NCI-H1436 (cell line): ENCODE measurements at regions not wholly inside any gene's neighbourhood (a gene's known extent, or its start where the extent isn't known, plus 50 kb on each side); places are given as distances from the start of the nearest gene placed in this dataset.

Experiments used
- DNase-seq: peaks from one replicate; lab custom pipeline; 2025; lab: John Stamatoyannopoulos, UW

DNA sequence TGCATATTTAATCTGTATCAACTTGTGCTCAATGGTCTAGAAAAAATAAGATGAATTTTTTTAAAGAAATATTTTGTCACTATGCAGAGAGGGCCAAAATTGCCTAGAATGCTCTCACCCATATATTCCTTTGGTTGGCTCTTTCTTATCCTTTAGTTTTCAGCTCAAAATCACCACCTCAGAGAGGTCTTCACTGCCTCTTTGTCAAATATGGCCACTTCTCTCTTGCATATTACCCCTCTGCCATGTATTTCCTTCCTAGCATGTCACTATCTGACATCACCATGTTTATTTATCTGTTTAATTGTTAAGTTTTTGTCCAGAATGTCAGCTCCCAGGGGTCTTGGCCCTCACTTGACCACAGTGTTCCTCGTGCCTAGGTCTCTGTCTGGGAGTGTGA lies 535.2 kb upstream of the CDH2 start:
- no peak for DNase-seq

DNA sequence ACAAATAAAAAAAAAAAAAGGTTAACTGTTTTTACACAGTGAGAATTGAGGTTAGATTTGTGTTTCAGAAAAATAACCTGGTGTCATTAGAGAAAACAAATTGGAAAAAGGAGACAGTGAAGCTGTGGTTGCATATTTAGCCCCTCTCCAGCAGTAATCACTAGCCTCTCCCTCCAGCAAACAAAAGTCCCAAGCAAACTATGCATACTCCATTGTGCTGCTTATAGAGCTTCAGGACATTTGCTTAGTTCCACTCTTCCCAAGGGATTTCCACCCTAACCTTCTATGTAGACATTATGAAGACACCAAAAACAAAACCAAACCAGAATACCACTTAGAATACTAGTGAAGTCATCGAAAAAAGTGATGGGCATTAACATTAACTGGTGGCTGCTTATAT lies 534.2 kb upstream of the CDH2 start:
- no peak for DNase-seq

DNA sequence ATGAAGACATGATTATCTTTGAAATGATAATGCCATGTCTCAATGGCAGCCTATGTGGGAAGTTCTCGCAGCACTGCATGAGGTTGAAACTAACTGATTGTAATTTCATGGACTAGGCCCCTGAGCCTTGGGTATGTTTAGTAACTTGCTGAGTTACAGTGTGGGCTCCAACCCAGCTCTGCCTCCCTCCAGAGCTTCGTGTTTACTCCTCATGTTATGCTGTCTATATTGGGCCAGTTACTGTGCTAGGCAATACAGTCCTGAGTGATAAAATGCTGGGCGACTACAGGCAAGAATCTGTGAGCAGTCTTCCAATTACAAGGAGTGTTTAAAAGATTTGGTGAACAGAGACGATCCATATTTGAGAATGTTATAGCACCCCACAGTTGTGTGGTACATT lies 530.1 kb upstream of the CDH2 start:
- no peak for DNase-seq

- DNase-seq = no peak
Observed at GRCh38 chr18:28706397-28706796, 529.5 kb upstream of the CDH2 start.

DNA sequence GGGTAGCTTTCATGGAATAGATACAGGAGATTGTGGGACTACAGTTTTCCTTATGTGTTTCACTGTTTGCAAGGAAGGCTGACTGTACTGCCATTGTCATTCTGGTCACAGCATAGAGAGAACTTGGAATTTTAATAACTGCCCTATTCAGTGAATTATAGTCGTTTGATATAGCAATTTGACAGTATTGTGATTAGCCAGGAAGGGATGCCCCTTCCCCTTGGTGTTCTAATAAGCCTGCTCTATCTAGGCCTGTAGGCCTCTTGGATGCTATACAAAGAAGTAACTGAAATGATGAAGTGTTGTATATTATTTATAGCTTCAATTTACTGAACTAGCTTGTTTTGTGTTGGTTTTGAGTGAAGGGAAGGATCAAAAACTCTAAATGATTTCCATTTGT lies 528.6 kb upstream of the CDH2 start:
- no peak for DNase-seq

- DNase-seq = no peak
Observed at GRCh38 chr18:28692337-28692736, 515.4 kb upstream of the CDH2 start.

GRCh38 chr18:28691496-28691840 lies 514.5 kb upstream of the CDH2 start:
- no peak for DNase-seq

- DNase-seq = no peak
Observed at GRCh38 chr18:28690836-28691495, 514.0 kb upstream of the CDH2 start.

DNA sequence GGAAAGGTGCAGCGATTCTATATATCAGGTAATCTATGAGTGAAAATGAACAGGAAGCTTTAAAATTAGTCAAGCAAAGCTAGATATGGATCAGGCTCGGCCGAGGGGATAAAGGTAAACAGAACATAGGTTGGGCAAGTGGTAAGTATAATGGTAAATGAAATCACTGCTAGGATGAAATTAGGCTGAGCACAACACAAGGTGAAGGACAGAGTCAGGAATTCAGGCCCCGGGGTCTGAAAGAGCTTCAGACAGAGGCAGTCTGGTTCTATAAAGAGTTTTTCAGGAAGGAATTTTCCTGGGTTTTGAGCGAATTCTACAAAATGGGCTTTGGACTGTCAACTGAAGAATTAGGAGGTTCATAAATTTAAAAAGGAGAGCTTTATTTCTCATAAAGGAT lies 513.2 kb upstream of the CDH2 start:
- DNase-seq = no peak

DNA sequence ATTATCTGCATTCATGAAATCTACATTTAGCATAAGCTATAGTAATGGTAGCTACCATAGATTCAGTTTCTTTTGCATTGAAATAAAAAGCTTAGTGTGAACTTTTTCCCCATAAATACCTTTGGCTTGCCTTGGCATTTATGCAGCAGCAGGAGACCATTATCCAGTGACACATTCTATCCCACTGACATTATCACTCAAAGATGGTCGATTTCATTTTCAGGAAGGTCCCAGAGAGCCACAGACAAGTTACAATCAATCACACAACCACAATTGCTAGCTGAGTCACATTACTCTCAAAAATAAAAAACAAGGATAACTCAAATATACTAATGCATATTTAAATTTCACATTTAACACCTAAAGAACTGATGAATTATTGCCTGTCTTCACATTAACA lies 512.7 kb upstream of the CDH2 start:
- DNase-seq = no peak

DNA sequence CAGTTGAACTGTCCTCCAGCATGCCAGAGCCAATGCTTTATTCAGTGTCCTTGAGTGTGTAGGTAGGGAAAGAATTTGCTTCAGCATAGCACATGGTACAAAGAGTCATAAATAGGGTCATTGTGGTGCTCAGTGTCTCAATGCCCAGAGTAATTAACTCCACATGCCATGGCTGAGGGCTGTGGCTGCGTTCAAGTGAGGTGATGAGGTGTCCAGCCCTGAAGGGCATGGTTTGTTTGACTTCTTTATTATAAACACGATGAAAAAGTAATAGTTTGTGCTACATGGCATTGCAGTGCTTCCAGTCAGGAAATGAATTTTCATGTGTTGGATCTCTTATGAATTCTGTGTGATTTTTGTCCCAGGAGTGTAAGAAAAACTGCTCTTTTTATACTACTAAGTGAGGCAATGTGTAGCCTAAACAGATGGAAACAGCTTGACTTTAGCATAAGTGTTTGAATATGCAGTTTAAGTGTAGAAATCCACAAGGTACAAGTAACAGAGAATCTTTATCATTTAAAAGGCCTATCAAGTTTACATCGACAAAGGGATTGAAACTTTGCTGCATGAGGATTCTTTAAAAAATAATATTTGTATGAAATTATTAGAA lies 507.9 kb upstream of the CDH2 start:
- no peak for DNase-seq

GRCh38 chr18:28682912-28683311 lies 506.0 kb upstream of the CDH2 start:
- DNase-seq = no peak

- no peak for DNase-seq
Observed at GRCh38 chr18:28669165-28669564, 492.2 kb upstream of the CDH2 start.

DNA sequence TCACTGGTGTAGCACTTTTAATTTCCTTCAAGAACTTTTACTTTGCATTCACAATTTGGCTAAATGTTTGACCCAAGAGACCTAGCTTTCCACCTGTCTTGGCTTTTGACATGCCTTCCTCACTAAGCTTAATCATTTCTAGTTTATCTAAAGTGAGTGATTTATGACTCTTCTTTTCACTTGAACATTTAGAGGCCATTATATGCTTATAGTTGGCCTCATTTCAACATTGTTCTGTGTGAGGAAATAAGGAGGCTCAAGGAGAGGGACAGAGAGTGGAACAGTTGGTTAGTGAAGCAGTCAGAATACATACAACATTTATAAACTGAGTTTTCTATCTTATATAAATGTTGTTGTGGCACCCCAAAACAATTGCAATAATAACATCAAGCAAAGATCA lies 489.3 kb upstream of the CDH2 start:
- no peak for DNase-seq

- DNase-seq = no peak
Observed at GRCh38 chr18:28657961-28658360, 481.0 kb upstream of the CDH2 start.

GRCh38 chr18:28652654-28653053 lies 475.7 kb upstream of the CDH2 start:
- no peak for DNase-seq

- DNase-seq = no peak
Observed at GRCh38 chr18:28651298-28651697, 474.4 kb upstream of the CDH2 start.

DNA sequence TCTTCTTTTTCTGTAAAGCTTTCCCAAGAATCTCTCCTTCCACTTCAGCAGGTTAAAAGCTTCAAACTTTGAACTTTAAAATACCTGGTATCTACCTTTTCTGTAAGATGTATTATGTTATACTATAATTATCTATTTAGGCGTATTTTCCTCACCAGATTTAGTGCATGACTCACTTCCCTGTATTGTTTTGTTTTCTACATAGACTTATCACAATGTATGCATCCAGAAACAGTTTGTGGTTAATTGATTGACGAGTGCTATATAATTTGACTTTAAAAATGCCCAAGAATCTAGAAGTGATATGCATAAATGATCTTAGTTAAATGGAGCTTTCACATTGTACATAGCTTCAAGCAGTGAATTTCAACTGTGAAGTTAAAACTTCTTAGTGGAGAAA lies 473.9 kb upstream of the CDH2 start:
- DNase-seq = no peak

- DNase-seq = no peak
Observed at GRCh38 chr18:28647961-28648360, 471.0 kb upstream of the CDH2 start.

- DNase-seq = no peak
Observed at GRCh38 chr18:28637897-28638296, 461.0 kb upstream of the CDH2 start.

DNA sequence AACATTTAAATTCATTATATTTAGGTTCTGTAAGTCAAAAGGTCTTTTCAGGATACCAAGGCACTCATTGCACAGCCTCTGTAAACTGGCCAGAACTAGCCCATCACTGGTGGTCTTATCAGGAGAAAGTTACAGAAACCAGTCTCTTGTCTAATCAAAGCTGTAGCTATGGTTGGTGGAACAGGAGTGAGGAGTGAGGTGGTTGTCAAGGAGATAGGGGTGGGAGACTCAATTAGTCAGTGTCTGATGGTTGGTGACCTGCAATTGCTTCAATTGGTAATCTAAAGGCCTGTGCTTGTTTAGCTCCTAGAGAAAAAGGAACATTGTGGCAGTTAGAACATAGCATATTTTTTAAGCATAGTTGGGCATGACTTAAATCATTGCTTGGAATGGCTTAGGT lies 458.6 kb upstream of the CDH2 start:
- no peak for DNase-seq

DNA sequence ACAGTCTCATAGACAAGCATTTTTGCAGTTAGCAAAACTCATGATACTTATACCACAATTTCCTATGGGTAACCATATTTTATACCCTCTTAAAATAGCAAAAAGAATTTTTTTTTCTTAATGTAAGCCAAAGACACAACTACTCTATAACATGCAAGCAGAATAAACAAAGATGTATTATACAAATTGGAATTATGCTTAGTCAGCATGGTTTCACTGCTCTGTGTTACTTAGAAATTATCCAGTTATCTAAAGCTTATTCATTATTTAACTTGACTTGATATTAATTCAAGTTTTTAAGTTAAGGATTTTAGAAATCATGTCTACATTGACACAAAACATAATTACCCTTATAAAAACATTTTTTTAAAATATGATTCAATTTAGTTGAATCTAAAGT lies 449.8 kb upstream of the CDH2 start:
- no peak for DNase-seq

GRCh38 chr18:28607991-28608390 lies 431.1 kb upstream of the CDH2 start:
- no peak for DNase-seq

GRCh38 chr18:28606686-28607085 lies 429.8 kb upstream of the CDH2 start:
- DNase-seq = no peak
